C1 segment of cervical spinal cord (tissue), 14 donors: ENCODE measurements at regions not wholly inside any gene's neighbourhood (a gene's known extent, or its start where the extent isn't known, plus 50 kb on each side); places are given as distances from the start of the nearest gene placed in this dataset.

Source experiments
- DNase-seq, 14 donors: peaks; one replicate each; lab custom pipeline; 2025; lab: John Stamatoyannopoulos, UW

DNA sequence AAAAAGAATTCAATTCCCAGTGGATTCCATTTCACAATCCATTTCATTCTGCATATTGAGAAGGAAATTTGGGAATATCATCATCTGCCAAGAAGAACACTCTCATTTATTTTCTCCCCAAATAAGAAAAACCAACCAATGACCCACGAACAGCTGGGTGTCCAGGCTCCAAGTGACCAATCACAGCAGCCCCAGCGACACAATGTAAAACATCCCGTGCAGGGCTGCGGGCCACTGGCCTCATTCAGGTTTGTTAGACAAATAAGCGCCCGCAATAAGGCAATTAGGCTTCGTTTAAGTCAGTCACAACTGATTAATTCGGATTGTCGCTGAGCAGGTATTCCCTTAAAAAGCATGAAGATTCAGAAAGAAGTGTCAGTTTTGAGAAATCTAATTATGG is 378.6 kb downstream of the EIPR1 start:
- no peak for DNase-seq

DNA sequence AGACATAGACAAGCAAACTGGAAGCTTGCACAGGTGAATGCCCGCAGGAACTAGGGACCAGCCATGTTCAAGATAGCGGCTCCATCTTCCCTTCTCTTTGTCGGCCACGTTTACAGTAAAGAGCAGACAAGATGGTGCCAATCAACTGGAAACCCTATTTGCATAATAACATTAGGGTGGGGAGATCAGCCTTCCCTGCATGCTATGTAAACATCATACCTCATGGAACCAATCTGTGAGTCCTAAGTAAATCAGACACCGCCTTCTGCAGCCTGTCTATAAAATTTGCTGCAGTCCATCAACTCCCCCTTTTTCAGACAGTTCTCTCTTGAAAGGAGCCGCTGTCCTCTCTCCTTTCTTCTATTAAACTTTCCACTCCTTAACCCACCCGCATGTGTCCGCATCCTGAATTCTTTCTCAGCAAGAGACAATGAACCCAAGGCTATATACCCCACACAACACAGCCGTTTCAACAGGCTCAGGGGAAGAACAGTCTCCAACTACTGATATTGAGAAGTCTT is 384.4 kb downstream of the EIPR1 start:
- DNase-seq: no peak

DNA sequence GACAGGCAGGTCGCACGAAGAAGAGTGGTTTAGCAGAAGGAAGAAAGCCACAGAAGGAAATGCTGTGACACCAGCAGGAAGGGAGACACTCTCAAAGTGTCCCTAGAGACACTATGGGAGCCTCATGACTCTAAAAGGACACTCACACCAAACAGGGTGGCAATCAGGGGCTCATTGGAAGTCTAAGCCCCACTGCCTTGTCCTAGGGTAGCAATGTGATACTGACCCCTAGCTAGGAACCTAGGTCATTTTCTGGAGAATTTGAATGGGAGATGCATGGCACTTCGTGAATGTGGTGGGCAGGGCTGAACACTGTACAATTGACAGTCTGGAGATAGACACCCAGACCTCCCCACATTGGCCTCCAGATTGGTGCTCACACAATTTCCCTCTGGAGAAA is 385.0 kb downstream of the EIPR1 start:
- no peak for DNase-seq

DNA sequence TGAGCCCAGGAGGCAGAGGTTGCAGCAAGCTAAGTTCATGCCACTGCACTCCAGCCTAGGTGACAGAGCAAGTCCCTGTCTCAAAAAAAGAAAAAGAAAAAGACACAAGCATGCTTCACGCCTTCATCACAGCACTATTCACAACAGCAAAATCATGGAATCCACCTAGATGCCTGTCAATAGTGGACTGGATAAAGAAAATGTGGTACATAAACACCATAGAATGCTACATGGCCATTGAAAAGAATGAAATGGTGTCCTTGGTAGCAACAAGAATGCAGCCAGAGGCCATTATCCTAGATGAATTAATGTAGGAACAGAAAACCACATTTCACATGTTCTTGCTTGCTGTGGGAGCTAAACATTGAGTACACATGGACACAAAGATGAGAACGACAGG is 392.6 kb downstream of the EIPR1 start:
- no peak for DNase-seq

DNA sequence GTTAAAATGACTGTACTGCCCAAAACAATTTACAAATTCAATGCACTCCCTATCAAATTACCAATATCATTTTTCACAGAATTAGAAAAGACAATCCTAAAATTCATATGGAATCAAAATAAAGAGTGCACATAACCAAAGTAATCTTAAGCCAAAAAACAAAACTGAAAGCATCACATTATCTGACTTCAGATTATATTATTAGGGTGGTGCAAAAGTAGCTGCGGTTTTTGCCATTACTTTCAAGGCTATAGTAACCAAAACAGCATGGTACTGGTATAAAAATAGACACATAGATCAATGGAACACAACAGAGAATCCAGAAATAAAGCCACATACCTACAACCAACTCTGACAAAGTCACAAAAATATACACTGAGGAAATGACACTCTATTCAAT is 396.6 kb downstream of the EIPR1 start:
- no peak for DNase-seq

DNA sequence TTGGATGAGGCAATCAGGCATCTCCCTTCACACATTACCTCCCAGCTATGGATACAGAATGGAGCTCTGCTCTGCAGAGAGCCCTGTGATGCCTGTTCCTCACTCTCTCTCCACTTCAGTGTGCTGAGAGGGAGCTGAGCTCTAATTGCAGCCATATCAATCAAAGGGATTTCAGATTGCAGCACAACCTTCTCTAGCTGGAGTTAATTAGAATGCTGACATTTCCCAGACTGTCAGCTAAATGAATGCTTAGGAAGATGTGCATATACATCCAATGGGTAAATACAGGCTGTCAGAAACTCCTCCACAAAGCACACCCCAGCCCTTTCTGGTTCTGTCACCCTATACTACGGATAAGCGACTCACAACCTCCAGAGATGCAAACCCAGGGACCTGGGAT is 402.6 kb downstream of the EIPR1 start:
- DNase-seq: no peak

DNA sequence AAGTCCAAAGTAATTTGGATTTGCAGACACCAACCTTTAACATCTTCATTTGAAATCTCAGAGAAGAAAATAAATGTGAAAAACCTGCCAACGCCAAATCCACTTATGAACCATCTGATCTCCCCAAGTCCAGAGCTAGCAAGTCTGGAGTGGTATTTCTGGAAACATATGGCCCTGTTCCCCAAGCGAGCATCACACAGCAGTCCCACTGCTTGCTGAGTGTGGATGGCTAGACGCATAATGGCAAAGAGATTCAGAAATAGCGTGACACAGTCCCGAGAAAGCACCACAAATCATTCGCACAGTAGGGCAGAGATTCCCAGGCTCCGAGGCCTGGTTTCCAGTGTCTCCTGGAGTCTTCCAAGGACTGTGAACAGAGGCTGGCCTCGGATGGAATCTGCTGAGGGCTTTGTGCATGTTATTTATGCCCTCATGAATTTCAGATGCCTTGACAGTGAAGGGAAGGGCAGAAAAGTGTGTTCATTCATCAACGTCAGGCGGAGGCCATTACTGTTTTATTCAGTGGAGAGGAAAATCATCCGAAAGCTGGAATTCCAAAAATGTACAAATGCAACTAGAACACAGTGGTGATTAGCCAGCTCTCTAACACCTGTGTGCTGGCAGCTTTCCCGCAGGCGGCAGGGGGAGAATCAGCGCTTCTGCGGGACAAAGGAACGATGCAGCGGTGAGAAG is 417.0 kb downstream of the EIPR1 start:
- peak in 1 of 14 donors; percentile 5 for DNase-seq

DNA sequence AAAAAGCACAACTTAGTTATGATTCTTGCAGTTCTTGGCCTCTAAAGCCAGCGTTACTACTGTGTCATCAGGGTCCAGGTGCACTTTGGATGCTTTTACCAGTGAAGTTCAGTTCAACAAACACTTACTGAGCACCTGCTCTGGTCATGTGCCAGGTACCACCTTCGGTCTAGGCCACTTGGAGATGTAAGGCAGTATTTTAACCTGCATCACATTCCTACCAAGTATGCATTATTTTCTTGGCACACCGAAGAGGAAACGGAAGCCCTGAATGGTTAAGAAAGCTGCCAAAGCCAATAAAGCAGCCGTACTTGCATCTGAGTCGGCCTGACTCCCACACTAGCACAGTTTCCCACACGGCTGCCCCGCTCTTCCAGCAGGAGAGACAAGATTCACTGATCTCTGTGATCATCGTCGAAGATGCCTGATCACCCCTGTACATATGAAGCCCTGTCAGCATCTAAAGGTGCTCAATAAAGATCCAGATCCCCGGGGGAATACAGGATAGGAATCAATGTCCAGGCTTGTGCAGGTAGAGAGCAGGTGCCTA is 427.1 kb downstream of the EIPR1 start:
- DNase-seq: no peak

DNA sequence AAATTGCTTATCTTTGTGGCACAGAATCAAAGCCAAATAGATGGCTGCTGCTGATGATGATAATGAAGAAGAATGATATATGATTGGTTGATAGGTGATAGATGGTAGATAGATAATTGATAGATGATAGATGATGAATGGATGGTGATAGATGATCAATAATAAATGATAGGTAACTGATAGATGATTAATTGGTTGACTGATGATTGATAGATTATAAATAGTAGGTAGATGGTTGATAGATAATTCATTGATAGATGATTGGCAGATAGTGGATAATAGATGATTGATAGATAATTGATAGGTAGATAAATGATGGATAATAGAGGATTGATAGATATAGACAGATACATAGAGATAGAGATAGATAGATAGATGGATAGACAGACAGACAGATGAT is 430.2 kb downstream of the EIPR1 start:
- no peak for DNase-seq

DNA sequence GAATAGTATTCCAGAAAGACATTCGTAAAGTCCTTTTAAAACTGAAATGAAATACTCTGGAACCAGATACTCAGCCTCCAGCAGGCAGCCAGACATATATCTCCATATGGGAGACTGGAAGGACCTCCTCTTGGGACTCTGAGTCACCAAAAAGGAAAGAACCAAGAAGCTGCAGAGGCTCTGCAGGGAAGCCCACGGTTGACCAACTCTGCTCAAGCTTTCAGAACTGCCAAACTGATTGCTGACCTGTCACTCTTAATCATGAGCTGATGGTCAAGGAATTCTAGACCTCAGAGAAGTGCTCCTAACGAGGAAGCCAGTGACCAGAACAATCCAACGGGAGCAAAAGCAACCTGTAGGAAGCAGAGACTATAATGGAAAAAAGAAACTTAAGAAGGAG is 434.7 kb downstream of the EIPR1 start:
- DNase-seq: no peak

DNA sequence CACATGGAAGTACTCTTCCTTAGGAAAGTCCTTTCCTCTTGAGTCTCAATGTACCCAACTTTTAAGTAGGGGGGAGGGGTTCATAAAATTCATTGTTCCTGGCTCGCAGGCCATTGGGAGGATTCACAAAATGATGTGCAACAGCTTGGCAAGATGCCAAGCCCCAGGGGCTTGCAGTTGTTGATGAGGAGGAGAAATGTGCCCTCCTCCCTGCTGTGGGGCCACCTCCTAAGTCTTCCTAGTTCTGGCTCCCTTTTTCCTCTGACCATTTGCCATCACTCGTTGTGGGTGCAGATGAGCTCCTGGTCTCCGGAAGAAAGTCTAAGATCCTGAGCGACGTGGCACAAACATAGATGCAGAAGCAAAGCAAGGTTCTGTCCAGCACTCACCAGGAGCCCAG is 435.4 kb downstream of the EIPR1 start:
- DNase-seq: no peak

DNA sequence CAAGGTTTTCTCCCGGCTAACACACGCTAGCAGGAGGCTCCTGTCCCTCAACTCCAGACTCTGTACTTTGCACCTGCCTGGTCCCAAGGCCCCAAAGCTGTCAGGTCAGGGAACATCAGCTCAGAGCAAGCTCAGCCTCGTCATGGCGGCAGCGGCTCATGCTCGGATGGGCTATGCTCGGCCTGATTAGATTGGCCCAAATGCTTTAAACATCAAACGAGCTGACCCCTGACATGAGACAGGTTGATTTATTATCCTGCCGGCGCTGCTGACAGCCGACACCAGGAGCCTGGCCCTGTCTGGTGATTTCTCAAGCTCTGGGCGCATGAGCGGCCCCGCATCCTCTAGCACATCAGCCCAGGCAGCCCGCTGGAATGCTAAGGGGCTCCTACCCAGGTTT is 436.4 kb downstream of the EIPR1 start:
- DNase-seq: no peak

DNA sequence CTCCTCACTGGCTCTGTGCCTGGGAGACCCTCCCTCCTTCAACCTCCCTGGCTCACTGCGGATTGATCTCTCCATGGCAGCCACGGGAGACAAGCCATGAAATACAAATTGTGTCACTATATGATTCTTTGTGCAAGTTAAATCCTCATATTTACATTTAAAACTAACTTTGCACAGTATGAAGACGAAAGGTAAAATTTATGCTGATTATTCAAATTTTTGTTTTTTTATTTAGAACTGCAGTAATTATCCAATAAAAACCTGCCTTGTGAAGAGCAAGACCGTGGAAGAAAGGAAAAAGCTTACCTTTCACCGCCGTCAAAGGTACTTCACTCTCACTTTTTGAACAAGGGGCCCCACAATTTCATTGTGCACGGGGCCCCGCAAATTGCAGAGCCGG is 436.9 kb downstream of the EIPR1 start:
- DNase-seq: no peak

DNA sequence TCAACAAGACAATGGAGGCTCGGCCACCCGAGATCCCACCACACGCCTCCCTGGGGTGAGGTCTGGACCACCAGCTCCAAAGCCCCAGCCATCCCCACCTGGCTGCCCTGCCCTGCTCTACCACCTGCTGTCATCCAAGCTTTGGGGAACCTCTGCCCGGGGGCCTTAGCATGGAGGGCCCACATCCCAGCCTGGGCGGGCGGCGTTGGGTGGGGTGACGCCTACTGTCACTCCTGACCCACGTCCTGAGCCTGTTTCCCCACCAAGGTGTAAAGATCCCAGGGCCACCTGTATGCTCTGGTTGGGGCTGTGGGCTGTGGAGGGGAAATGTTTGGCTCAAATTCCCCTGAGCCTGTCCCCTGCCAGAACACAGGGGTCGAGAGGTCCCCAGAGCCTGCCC is 437.6 kb downstream of the EIPR1 start:
- DNase-seq: no peak

DNA sequence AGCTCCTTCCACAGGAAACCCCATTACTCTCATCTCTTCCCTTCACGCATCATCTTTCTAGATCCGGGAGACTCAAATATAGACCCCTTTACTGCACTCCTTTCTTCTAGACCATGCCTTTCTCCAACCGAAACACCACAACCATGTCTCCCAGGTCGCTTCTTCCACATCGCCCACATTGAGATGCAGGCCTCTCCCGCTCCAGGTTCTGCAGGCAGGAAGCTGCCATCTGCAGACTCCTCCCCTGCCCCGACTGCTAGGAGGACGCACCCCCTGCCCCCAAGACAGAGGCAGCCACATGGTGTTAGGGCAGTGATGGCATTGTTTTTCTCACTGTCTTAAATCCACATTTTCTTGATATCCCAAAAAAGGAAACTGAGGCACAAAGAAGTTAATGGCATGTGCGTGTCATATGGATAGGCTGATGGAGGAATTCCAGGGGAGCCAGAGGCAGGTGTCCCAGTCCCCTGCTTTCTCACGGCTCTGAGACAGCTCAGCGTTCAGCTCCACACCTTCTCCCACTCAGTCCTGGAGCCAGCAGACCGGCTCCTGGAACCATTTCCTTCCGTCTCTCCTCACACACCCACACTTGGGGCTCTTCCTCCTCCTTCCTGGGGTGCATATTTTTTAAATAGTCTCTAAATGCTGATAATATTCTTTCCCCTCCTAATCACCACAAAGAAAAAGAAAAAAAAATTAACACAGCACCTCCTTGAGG is 438.4 kb downstream of the EIPR1 start:
- DNase-seq: no peak

DNA sequence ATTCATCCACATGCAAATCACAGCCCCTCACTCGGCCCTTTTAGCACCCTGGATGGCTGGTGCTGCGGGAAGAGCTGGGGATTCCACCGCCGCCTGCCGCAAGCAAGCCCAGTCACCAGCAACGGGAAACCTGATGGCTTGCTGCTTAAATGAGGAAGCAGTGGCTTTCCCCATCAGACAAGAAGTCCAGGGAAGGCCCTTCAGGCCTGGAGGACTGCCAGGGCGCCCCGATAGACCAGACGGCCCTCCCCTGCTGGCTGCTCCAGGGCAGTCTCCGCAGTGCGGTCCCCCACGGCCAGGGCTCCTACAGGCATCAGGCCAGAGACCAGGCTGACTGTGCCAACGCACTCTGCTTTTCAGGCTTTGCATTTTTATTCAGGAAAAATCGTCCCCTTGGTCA is 439.1 kb downstream of the EIPR1 start:
- peak in 10 of 14 donors; percentile 2 to 78 (median 34) for DNase-seq

DNA sequence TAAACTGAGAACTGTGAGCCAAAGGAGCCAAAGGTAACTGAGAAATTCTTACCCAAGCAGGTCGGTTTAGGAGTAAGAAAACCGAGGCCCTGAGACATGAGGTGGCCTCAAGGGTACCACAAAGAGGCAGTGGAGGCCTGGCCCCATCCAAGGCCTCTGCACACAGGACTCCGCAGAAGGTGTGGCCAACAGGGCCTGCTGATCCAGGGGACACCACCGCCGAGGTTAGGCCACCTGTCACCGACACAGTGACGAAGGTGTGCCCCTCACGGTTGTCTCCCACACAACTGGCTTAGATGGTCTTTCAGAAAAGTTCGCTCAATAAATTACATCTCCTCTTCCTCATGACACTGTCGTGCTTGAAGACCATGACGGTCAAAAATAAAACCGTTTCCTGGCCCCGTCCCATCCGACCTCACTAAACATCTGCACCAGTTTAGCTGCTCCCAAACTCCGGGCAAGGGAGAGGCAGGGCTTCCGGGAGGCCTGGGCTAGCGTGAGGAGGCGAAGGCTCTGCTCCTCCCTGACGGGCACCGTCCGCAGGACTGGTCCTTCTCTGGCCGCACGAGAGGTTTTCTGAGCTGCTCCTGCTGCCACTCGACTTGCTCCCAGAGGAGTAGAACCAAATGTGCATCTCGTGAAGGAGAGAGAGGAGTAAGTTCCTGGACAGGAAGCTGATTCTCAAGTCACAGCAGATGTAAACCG is 442.0 kb downstream of the EIPR1 start:
- DNase-seq: no peak

DNA sequence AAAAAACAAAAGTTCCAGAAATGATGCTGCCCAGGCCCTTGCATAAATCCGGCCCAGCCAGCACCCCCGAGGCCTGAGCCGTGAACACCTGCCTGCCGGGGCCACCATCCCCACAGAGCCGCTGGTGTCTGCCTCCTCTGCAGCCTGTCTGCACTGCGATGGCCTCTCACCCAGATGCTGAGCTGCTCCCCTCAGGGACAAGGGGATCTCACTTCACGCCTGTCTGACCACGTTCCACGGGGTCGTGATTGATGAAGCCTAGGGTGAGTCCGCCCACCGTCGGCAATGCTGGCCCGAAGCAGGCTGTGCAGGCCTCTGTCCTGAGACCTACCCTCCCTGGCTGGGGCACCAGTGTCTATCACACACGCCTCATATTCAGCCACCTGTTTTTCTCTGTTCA is 444.2 kb downstream of the EIPR1 start:
- DNase-seq: no peak

DNA sequence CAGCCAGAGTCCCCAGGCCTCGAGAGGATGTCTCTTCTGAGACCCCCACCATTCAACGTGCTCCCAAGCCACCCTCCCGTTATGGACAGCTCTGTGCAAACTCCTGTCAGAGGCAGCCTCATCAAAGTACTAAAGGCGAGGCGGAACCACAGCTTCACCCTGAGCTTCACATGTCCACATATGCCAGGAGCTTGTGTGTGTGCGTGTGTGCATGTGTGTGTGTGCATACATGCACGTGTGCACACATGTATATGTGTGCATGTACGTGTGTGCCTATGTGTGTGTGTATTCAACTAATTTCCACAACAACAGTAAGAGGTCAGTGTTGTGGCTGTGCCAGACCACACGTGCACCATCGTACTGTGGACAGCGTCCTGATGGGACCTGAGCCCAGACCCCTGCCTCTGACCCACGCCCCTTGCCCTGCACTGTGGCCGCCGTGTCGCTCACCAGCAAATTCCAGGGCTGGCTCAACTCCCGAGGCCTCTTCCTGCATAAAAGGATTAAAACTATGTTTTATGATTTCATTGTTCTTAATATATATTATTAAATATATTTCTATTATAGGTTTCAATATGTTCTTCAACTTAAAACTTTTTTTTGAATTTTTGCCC is 444.8 kb downstream of the EIPR1 start:
- no peak for DNase-seq

DNA sequence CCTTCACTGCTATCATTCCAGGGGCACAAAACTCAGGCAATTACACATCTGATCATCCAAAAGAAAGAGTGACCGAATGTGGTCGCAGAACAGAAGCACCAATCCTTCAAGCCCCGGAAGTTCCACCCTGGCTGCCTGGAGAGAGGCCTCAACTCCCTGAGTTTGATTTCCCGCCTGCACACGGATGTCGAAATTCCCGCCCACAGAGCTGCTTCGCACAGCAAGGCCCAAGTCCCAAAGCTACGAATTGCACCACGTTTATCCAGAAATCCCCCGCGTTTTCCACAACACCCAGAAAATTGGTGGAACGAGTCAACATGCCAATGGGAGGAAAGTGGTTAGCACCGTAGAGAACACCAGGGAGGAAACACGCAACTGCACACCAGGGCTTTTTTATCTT is 445.4 kb downstream of the EIPR1 start:
- DNase-seq: no peak

DNA sequence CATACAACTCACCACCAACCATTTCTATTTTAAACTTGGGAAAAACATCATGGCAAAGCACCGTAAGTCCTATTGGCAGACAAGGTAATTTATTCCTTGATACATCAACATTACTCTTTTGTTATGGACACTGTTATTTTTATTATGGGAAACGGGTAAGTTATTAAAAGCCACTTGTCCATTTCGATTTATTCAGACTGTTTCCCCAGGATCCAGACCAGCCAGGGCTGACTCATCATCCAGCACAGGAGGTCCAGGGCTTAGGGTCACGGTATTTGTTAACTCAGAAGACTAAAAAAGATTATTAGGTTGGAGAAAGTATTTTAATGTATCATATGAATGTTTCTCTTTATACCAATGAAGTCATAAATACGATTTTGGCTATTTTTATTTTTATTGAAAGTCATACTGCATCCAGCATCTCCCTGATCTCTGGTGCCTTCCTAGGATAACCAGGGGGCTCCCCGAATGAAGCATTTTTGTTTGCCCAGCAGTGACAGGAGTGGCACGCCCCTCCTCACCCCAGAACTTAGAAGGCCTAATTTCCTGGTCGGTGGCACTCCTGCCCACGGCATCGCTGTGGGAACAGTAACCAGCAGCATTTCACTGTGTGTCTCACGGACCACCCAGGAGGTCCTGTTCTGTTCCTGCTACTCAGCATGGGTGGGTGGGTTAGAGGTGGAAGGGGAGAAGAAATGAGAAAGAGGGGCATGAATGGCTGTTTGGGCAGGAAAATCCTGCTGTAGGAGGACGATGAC is 446.1 kb downstream of the EIPR1 start:
- no peak for DNase-seq
